K562 (cell line): ENCODE measurements at regions not wholly inside any gene's neighbourhood (a gene's known extent, or its start where the extent isn't known, plus 50 kb on each side); places are given as distances from the start of the nearest gene placed in this dataset.

Experiments
- ASH1L ChIP-seq: fragments of 450-650 bp; IDR thresholded peaks from 2 replicates; pipeline ENCODE4 v1.6.1; 2018; ENCODE audit warnings: borderline replicate concordance, mild to moderate bottlenecking, low read depth; ENCODE audit not compliant: partially characterized antibody
- BRD9 ChIP-seq: fragments of 450-650 bp; IDR thresholded peaks from 2 replicates; pipeline ENCODE4 v1.6.1; 2018; ENCODE audit warnings: low read depth; ENCODE audit not compliant: partially characterized antibody
- CHD2 ChIP-seq: IDR thresholded peaks from 2 replicates; pipeline ENCODE4 v1.6.1; 2011; ENCODE audit warnings: low read depth, low read length
- CSDE1 ChIP-seq, 2 experiments: fragments of 450-650 bp; IDR thresholded peaks; 2 replicates each; pipeline ENCODE4 v1.6.1; 2016; ENCODE audit warnings: mild to moderate bottlenecking in 1 of 2
- CTCF ChIP-seq, 3 experiments: IDR thresholded peaks in 2 of 3; conservative IDR thresholded peaks in 1 of 3; 2 replicates each; pipeline ENCODE4 v1.5.1; 2011 to 2012; ENCODE audit warnings: low read length in 3 of 3, mild to moderate bottlenecking in 3 of 3, control low read depth in 2 of 3, improper control_type of control experiment in 1 of 3, inconsistent platforms in 1 of 3, low read depth in 1 of 3, mixed read lengths in 1 of 3, moderate library complexity in 1 of 3; ENCODE audit not compliant: insufficient read depth in 2 of 3
- CXXC5 ChIP-seq: fragments of 250-450 bp; sonication (Bioruptor Pico); IDR thresholded peaks from 2 replicates; pipeline ENCODE4 v1.8.0; 2022; ENCODE audit warnings: inconsistent platforms, mild to moderate bottlenecking, moderate library complexity
- GABPB2 ChIP-seq: fragments of 250-450 bp; sonication (Bioruptor Pico); conservative IDR thresholded peaks from 2 replicates; pipeline ENCODE4 v1.5.1; 2021; ENCODE audit warnings: mild to moderate bottlenecking
- LCOR ChIP-seq: sonication (generic); formaldehyde crosslinking; IDR thresholded peaks from 2 replicates; pipeline ENCODE4 v1.8.0; 2022; ENCODE audit warnings: mild to moderate bottlenecking, missing genetic modification reagents
- MYBL2 ChIP-seq, 2 experiments: fragments of 450-650 bp in 1 of 2; sonication (generic) in 1 of 2; formaldehyde crosslinking in 1 of 2; IDR thresholded peaks; 2 replicates each; pipeline versions ENCODE4 v1.6.1 to v1.8.1; 2017 to 2022; ENCODE audit warnings: borderline replicate concordance in 1 of 2, inconsistent platforms in 1 of 2, low read depth in 1 of 2, mild to moderate bottlenecking in 1 of 2, missing genetic modification reagents in 1 of 2, moderate library complexity in 1 of 2
- NELFE ChIP-seq: IDR thresholded peaks from 2 replicates; pipeline ENCODE4 v1.6.1; 2011; ENCODE audit warnings: mild to moderate bottlenecking; ENCODE audit not compliant: insufficient read depth, insufficient read length
- SETDB1 ChIP-seq: IDR thresholded peaks from one replicate; pipeline ENCODE4 v1.6.1; 2012; ENCODE audit warnings: low read length, control low read depth, inconsistent platforms
- SRSF3 ChIP-seq: fragments of 200-400 bp; formaldehyde crosslinking; IDR thresholded peaks from 2 replicates; pipeline ENCODE4 v1.6.1; 2016; ENCODE audit warnings: mild to moderate bottlenecking, low read length, moderate library complexity; ENCODE audit not compliant: insufficient read depth
- TOE1 ChIP-seq, 2 experiments: fragments of 450-650 bp in 1 of 2; sonication (generic) in 1 of 2; formaldehyde crosslinking in 1 of 2; IDR thresholded peaks; 2 replicates each; pipeline versions ENCODE4 v1.7.1 to v1.8.0; 2016 to 2022; ENCODE audit warnings: borderline replicate concordance in 2 of 2, mild to moderate bottlenecking in 2 of 2, antibody characterized with exemption in 1 of 2, inconsistent platforms in 1 of 2, low read depth in 1 of 2, missing genetic modification reagents in 1 of 2, moderate library complexity in 1 of 2
- ZFPM2 ChIP-seq: fragments of 250-450 bp; sonication (Bioruptor Pico); IDR thresholded peaks from 2 replicates; pipeline ENCODE4 v1.5.1; 2022; ENCODE audit warnings: mild to moderate bottlenecking
- ZNF165 ChIP-seq: fragments of 250-450 bp; sonication (Bioruptor Pico); IDR thresholded peaks from 2 replicates; pipeline ENCODE4 v1.4.0; 2020; ENCODE audit warnings: borderline replicate concordance
- ZNF23 ChIP-seq: fragments of 250-450 bp; sonication (Bioruptor Pico); IDR thresholded peaks from 2 replicates; pipeline ENCODE4 v1.4.0; 2020; ENCODE audit warnings: mild to moderate bottlenecking
- ZNF3 ChIP-seq: fragments of 250-450 bp; sonication (Bioruptor Pico); IDR thresholded peaks from 2 replicates; pipeline ENCODE4 v1.5.0; 2021; ENCODE audit warnings: mild to moderate bottlenecking, moderate library complexity
- ZNF354B ChIP-seq: fragments of 250-450 bp; sonication (Bioruptor Pico); IDR thresholded peaks from 2 replicates; pipeline ENCODE4 v1.4.0; 2020
- ZNF551 ChIP-seq: fragments of 250-450 bp; sonication (Bioruptor Pico); IDR thresholded peaks from 2 replicates; pipeline ENCODE4 v1.5.0; 2021; ENCODE audit warnings: mild to moderate bottlenecking, moderate library complexity
- ZNF707 ChIP-seq: fragments of 250-450 bp; sonication (Bioruptor Pico); conservative IDR thresholded peaks from 2 replicates; pipeline ENCODE4 v1.8.0; 2022; ENCODE audit warnings: inconsistent platforms, mild to moderate bottlenecking, moderate library complexity
- ZNF830 ChIP-seq: fragments of 250-450 bp; sonication (Bioruptor Pico); IDR thresholded peaks from 2 replicates; pipeline ENCODE4 v1.5.0; 2021; ENCODE audit warnings: mild to moderate bottlenecking
- TF ChIP-seq, protein P1 (sequence below): fragments of 450-650 bp; formaldehyde crosslinking; IDR thresholded peaks from 2 replicates; pipeline ENCODE4 v1.4.0; 2020; ENCODE audit warnings: mild to moderate bottlenecking, mixed read lengths
- TF ChIP-seq, protein P2 (sequence below): fragments of 200-400 bp; formaldehyde crosslinking; IDR thresholded peaks from 2 replicates; pipeline ENCODE4 v1.6.1; 2017; ENCODE audit warnings: mild to moderate bottlenecking, low read depth, low read length, moderate library complexity

DNA sequence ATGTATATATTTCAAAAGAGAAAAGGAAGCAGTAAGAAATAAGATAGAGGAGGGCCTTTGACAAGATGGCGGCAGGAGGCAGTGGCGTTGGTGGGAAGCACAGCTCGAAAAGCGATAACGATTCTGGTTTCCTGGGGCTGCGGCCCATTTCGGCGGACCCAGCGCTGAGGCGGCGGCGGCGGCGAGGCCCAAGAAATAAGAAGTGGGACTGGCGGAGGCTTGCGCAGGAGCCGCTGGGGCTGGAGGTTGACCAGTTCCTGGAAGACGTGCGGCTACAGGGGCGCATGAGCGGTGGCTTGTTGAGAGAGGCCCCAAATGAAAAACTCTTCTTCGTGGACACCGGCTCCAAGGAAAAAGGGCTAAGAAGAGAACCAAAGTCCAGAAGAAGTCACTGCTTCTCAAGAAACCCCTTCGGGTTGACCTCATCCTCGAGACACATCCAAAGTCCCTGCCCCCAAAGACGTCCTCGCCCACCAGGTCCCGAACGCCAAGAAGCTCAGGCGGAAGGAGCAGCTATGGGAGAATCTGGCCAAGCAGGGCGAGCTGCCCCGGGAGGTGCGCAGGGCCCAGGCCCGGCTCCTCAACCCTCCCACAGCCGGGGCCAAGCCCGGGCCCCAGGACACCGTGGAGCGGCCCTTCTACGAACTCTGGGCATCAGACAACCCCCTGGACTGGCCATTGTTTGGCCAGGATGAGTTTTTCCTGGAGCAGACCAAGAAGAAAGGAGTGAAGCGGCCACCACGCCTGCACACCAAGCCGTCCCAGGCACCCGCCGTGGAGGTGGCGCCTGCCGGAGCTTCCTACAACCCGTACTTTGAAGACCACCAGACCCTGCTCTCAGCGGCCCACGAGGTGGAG lies 624.3 kb downstream of the MCTP2 start (continued):
- TF ChIP-seq, protein P1, sequence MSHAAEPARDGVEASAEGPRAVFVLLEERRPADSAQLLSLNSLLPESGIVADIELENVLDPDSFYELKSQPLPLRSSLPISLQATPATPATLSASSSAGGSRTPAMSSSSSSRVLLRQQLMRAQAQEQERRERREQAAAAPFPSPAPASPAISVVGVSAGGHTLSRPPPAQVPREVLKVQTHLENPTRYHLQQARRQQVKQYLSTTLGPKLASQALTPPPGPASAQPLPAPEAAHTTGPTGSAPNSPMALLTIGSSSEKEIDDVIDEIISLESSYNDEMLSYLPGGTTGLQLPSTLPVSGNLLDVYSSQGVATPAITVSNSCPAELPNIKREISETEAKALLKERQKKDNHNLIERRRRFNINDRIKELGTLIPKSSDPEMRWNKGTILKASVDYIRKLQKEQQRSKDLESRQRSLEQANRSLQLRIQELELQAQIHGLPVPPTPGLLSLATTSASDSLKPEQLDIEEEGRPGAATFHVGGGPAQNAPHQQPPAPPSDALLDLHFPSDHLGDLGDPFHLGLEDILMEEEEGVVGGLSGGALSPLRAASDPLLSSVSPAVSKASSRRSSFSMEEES, result no peak
- TF ChIP-seq CHD2 (no peak), CSDE1 (IDR thresholded peaks at IDR 0.05) (no peak), GABPB2 (CRISPR knock-in tag) (no peak), ZNF354B (no peak), ASH1L (no peak), ZNF165 (CRISPR knock-in tag) (no peak), MYBL2 (IDR thresholded peaks at IDR 0.05; ENCODE audit: low read depth) (no peak), MYBL2 (CRISPR knock-in tag; IDR thresholded peaks at IDR 0.05; ENCODE audit: borderline replicate concordance) (no peak), SRSF3 (no peak), CTCF (IDR thresholded peaks at IDR 0.05 in 2 of 3, conservative IDR thresholded peaks at IDR 0.05 in 1 of 3; ENCODE audit: insufficient read depth in 2 of 3, low read depth in 1 of 3, low read length in 3 of 3) (no peak), TOE1 (IDR thresholded peaks at IDR 0.05; ENCODE audit: borderline replicate concordance) (peak; percentile 22; the same call in 1 of the 2 replicates), TOE1 (CRISPR knock-in tag; IDR thresholded peaks at IDR 0.05; ENCODE audit: borderline replicate concordance, low read depth) (no peak), ZNF23 (no peak), NELFE (no peak), CXXC5 (CRISPR knock-in tag) (peak; percentile 71), ZNF830 (no peak), ZFPM2 (CRISPR knock-in tag) (no peak), ZNF3 (no peak), ZNF707 (no peak), LCOR (no peak), ZNF551 (CRISPR knock-in tag) (no peak), SETDB1 (no peak), BRD9 (peak; percentile 73)
- TF ChIP-seq, protein P2, sequence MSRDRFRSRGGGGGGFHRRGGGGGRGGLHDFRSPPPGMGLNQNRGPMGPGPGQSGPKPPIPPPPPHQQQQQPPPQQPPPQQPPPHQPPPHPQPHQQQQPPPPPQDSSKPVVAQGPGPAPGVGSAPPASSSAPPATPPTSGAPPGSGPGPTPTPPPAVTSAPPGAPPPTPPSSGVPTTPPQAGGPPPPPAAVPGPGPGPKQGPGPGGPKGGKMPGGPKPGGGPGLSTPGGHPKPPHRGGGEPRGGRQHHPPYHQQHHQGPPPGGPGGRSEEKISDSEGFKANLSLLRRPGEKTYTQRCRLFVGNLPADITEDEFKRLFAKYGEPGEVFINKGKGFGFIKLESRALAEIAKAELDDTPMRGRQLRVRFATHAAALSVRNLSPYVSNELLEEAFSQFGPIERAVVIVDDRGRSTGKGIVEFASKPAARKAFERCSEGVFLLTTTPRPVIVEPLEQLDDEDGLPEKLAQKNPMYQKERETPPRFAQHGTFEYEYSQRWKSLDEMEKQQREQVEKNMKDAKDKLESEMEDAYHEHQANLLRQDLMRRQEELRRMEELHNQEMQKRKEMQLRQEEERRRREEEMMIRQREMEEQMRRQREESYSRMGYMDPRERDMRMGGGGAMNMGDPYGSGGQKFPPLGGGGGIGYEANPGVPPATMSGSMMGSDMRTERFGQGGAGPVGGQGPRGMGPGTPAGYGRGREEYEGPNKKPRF, result no peak
